ENCODE measurements at regions not wholly inside any gene's neighbourhood (a gene's known extent, or its start where the extent isn't known, plus 50 kb on each side); places are given as distances from the start of the nearest gene placed in this dataset.

DNA sequence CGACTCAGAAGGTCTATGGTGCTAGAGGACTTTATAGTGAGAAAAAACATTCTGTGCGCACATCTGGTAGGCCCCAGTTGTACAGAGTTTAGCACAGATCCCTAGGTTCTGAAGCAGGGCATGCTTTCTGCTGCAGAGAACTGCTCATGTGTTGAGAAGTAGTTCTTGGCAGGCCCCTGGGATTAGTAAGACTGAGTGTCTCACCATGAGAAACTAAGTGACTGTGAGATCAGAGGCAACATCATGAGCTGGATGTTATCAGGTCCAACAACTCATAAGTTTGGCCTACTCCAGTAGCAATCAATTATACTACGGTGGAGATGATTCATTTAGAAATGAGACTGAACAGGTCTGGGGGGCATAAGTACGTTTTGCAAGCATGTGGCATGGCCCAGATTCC is 507.4 kb upstream of the KLF12 start:
- no peaks in the 10 kb centered on the region for H3K9me3 ChIP-seq
- H3K4me3 ChIP-seq: no peak overlapping the region
- H3K27me3 ChIP-seq (replicated peaks in 1 of 7): no peaks in the 10 kb centered on the region
- TF ChIP-seq, protein P1, sequence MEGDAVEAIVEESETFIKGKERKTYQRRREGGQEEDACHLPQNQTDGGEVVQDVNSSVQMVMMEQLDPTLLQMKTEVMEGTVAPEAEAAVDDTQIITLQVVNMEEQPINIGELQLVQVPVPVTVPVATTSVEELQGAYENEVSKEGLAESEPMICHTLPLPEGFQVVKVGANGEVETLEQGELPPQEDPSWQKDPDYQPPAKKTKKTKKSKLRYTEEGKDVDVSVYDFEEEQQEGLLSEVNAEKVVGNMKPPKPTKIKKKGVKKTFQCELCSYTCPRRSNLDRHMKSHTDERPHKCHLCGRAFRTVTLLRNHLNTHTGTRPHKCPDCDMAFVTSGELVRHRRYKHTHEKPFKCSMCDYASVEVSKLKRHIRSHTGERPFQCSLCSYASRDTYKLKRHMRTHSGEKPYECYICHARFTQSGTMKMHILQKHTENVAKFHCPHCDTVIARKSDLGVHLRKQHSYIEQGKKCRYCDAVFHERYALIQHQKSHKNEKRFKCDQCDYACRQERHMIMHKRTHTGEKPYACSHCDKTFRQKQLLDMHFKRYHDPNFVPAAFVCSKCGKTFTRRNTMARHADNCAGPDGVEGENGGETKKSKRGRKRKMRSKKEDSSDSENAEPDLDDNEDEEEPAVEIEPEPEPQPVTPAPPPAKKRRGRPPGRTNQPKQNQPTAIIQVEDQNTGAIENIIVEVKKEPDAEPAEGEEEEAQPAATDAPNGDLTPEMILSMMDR (IDR thresholded peaks at IDR 0.05 in 8 of 11, conservative IDR thresholded peaks at IDR 0.05 in 3 of 11): no peak
- no peak for TF ChIP-seq POLR2A (IDR thresholded peaks at IDR 0.05)
- TF ChIP-seq POLR2AphosphoS5 (IDR thresholded peaks at IDR 0.05): no peak
- DNase-seq: no peak
- whole genome bisulfite sequencing, 5 donors: 78 to 86% (median 84%) methylated on average over 4 of the region's 4 CpGs
- no peaks in the 10 kb centered on the region for H3K36me3 ChIP-seq
- intact Hi-C loops (cut with DNase I; ENCODE audit: low total_unique reads): no loop called here
- no peak overlapping the region for H3K27ac ChIP-seq
- no peaks in the 10 kb centered on the region for H3K4me1 ChIP-seq

DNA sequence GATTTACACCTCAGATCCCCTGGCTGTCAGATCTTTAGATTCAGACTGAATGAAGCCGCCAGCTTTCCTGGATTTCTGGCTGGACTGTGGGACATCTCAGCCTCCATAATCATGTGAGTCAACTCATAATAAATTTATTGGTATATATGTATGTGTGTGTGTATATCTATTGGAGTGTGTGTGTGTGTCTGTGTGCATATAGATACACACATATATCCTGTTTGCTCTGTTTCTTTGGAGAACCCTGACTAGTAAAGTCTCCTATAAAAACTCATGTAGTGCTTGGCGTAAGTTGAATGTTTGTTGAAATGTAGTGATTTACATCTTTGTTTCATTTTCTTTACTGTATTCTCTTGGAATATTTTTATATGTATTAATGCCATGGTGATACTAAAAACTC is 499.5 kb upstream of the KLF12 start:
- Histone ChIP-seq H3K9me3 (peaks cover 0 to 13% (median 5%) of the 10 kb centered on the region in 8 donors), H3K4me3 (no peak overlapping the region), H3K27me3 (replicated peaks in 1 of 7) (no peaks in the 10 kb centered on the region), H3K4me1 (no peaks in the 10 kb centered on the region), H3K36me3 (no peaks in the 10 kb centered on the region), H3K27ac (no peak overlapping the region)
- 86 to 97% (median 89%) methylated on average over 2 of the region's 2 CpGs for WGBS, 5 donors
- no peak for DNase-seq
- TF ChIP-seq POLR2A (IDR thresholded peaks at IDR 0.05) (no peak), POLR2AphosphoS5 (IDR thresholded peaks at IDR 0.05) (no peak)
- TF ChIP-seq, protein P1 (IDR thresholded peaks at IDR 0.05 in 8 of 11, conservative IDR thresholded peaks at IDR 0.05 in 3 of 11): no peak
- intact Hi-C loops (cut with DNase I; ENCODE audit: low total_unique reads): no loop called here

DNA sequence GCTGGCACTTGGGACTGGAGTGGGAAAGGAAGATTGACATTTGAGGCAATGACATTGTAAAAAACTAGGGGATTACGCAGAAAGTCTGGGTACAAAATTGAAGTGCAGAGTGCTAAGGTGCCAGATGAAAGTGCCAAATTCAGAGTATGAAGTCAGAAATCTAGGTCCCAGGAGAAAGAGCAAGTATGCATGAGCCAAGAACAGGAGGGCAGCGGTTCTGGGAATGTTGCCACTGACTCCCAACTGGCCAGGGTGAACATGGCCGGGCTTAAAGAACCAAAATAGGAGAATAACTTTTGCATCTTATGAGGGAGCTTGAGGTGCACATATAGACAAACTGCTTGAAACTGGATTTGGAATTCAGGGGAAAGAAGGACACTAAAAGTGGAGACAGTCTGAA is 495.8 kb upstream of the KLF12 start:
- TF ChIP-seq POLR2AphosphoS5 (IDR thresholded peaks at IDR 0.05): no peak
- TF ChIP-seq, protein P1 (IDR thresholded peaks at IDR 0.05 in 8 of 11, conservative IDR thresholded peaks at IDR 0.05 in 3 of 11): no peak
- TF ChIP-seq POLR2A (IDR thresholded peaks at IDR 0.05): no peak
- no peak overlapping the region for H3K27ac ChIP-seq
- no peaks in the 10 kb centered on the region for H3K36me3 ChIP-seq
- H3K4me3 ChIP-seq: no peak overlapping the region
- no peaks in the 10 kb centered on the region for H3K27me3 ChIP-seq (replicated peaks in 1 of 7)
- H3K4me1 ChIP-seq: no peaks in the 10 kb centered on the region
- intact Hi-C loops (cut with DNase I; ENCODE audit: low total_unique reads): no loop called here
- peaks cover 0 to 13% (median 5%) of the 10 kb centered on the region in 8 donors for H3K9me3 ChIP-seq
- no peak for DNase-seq
- 51 to 86% (median 68%) methylated on average over 3 of the region's 3 CpGs for WGBS, 5 donors

DNA sequence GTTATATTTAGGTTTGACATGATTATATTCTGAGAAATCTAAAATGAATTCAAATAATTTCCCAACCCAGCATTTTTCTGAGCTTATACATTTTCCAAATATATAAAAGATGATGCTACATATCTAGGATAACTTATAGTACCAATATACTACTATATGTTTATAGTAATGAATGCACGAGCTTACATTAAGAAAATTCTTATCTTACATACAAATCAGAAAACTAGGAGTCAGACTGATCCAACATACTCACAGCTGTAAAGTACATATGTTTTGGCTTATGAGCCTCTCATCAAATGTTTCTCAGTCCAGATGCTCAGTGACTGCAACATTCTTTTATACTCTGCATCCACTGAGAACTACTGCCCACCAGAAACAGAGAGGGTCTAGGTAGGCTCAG is 491.3 kb upstream of the KLF12 start:
- Histone ChIP-seq H3K4me1 (no peaks in the 10 kb centered on the region), H3K4me3 (no peak overlapping the region), H3K27me3 (replicated peaks in 1 of 7) (no peaks in the 10 kb centered on the region), H3K36me3 (no peaks in the 10 kb centered on the region), H3K27ac (no peak overlapping the region), H3K9me3 (peaks cover 0 to 13% (median 5%) of the 10 kb centered on the region in 8 donors)
- no peak for DNase-seq
- intact Hi-C loops (cut with DNase I; ENCODE audit: low total_unique reads): no loop called here
- TF ChIP-seq POLR2A (IDR thresholded peaks at IDR 0.05) (no peak), POLR2AphosphoS5 (IDR thresholded peaks at IDR 0.05) (no peak)
- TF ChIP-seq, protein P1 (IDR thresholded peaks at IDR 0.05 in 8 of 11, conservative IDR thresholded peaks at IDR 0.05 in 3 of 11): no peak
- WGBS, 5 donors: 70 to 94% (median 76%) methylated on average over 1 of the region's 1 CpG

Measured in spleen (tissue), 11 donors.